Endothelial cell of hepatic sinusoid (primary cell): ENCODE measurements at regions not wholly inside any gene's neighbourhood (a gene's known extent, or its start where the extent isn't known, plus 50 kb on each side); places are given as distances from the start of the nearest gene placed in this dataset.

ENCODE experiments used
- in situ Hi-C: cut with HindIII; loops from 2 replicates; pipeline ENCODE4 v1.10.0; 2017; ENCODE audit warnings: low sequenced_read_pairs

DNA sequence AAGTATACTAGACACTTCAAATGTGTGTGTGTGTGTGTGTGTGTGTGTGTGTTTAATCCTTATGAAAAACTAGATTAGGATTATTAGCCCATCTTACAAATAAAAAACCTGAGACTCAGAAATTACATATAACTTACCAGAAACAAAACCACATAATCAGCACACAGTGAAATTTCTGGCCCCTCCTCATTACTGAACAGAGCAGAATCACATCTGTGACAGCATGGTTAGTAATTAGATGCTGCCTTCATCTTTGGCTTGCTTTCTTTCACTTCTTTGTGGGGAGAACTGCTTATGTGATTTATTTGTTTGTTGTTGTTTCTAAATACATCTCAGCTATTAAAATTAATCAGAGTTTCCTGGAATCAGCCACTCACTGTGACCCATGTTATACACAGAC, 267.1 kb downstream of the TENT5A start:
- in situ Hi-C loops: no loop called here

DNA sequence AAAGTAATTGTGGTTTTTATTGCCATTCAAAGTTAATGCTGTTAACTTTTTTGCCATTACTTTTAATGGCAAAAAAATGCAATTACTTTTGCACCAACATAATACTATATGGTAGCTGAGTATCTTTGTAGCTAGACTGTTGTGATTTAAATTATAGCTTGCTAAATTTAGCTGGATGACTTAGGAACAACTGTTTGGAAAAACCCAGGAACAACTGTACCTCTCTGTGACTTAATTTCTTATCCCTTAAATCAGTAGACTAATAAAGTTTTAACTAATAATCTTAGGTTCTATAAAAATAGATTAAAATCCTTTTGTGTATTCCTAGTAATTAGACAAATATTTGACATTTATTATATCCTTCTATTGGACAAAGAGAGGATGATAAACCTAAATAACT, 268.2 kb downstream of the TENT5A start:
- in situ Hi-C loops: no loop called here

- in situ Hi-C loops: no loop called here
Measured at GRCh38 chr6:81480139-81480538, 272.3 kb downstream of the TENT5A start.

GRCh38 chr6:81476881-81477280, 275.6 kb downstream of the TENT5A start:
- in situ Hi-C loops: no loop called here

GRCh38 chr6:81475646-81476045, 276.8 kb downstream of the TENT5A start:
- in situ Hi-C loops: no loop called here

DNA sequence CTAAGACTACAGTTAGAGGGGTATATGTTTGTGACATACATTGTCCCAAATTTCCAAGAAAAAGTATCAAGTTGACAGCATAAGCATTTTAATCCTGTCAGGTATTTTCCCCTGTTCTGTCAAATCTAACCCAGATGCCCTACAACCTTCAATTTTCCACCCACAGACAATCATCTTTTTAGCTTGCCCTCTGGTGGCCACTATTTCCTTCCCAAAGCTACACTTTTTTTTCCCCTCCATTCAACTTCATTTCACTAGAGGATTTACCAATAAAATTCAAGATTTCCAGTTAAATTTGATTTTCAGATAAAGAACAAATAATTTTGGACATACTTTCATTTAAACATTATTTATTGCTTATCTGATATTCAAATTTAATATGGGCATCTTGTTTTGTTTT, 286.6 kb downstream of the TENT5A start:
- in situ Hi-C loops: no loop called here

DNA sequence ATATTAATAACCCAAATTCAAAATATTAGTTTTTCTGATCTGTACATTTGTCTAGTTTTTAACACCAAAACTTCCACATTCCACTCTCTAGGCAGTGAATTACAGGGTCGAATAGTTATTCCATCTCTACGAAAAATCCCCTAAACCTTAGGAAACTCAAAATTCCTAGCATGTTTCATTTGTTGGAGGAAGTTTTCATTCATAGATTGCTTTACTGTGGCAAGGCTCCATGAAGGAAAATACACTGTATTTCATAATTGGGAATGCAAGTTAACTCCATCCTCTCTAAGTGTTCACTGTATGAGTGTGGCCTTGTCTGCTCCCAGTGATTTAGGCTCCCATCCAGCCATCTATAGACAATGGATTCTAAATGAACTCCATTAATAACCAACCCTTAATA, 296.1 kb downstream of the TENT5A start:
- in situ Hi-C loops: no loop called here

DNA sequence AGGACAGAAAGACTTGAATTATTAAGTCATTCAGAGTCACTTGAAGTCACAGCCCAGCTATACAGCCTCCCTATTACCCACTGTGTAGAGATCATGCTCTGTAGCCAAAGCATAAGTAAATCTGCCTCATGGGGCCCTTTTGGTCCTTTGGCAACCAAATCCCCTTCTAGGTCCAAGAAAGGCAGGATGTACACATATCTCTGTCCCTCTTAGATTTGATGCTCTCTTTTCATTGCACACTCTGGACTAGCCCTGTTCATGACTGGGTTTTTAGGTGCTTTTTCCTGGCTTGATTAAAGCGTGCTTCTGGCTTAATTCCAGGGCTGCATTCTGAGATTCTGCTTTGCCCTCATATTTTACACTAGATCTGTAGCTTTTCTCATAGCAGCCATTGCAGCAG, 296.8 kb downstream of the TENT5A start:
- in situ Hi-C loops: no loop called here

- in situ Hi-C loops: no loop called here
Measured at GRCh38 chr6:81451787-81452186, 300.7 kb downstream of the TENT5A start.

- in situ Hi-C loops: no loop called here
Measured at GRCh38 chr6:81450180-81450579, 302.3 kb downstream of the TENT5A start.

DNA sequence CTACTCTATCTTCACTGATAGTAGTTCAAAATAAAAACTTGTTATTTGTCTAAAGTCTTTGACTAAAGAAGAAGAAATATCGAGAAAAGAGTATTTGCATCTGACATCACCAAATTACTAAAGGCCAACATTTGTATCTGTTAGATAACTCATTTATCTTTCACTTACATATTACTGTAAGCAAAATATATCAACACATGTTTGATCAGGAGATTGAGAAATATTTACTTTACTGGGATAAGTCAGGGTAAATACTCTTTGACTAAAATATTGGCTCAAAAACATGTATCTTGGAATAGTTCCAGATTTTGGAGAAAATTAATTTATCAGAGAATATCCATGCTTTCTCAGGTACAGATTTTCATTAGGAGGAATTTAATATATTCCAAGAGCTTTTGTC, 306.0 kb downstream of the TENT5A start:
- in situ Hi-C loops: no loop called here

DNA sequence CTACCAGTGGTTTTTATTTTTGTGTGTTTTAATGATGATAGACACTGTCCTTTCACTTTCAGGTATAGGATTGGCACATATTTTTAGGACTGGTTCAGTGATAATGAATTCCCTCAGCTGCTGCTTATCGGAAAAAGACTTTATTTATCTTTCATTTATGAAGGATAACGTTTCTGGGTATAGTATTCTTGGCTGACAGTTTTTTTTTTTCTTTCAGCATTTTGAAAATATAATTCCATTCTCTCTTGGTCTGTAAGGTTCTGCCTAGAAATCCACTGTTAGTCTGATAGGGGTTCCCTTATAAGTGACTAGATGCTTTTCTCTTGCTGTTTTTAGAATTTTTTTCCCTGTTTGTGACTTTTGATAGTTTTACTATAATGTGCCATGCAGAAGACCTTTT, 313.1 kb downstream of the TENT5A start:
- in situ Hi-C loops: no loop called here

GRCh38 chr6:81436990-81437389, 315.5 kb downstream of the TENT5A start:
- in situ Hi-C loops: no loop called here

DNA sequence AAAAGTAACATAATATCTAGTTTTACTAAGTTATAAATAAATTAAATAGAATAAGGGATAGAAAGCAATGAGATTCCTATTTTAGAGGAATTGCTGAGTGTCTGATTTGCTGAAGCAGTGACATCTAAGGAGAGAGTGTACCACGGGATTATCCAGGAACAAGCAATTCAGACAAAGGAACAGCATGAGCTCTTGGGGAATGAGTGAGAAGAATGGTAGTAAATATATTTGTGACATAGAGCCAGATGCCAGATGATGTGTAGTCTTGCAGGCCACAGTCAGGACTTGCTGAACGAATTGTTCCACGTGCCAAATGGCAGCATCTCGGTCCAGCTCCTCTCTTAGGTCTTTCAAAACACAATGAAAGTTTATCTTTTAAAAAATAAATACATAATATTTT, 339.2 kb downstream of the TENT5A start:
- in situ Hi-C loops: no loop called here

DNA sequence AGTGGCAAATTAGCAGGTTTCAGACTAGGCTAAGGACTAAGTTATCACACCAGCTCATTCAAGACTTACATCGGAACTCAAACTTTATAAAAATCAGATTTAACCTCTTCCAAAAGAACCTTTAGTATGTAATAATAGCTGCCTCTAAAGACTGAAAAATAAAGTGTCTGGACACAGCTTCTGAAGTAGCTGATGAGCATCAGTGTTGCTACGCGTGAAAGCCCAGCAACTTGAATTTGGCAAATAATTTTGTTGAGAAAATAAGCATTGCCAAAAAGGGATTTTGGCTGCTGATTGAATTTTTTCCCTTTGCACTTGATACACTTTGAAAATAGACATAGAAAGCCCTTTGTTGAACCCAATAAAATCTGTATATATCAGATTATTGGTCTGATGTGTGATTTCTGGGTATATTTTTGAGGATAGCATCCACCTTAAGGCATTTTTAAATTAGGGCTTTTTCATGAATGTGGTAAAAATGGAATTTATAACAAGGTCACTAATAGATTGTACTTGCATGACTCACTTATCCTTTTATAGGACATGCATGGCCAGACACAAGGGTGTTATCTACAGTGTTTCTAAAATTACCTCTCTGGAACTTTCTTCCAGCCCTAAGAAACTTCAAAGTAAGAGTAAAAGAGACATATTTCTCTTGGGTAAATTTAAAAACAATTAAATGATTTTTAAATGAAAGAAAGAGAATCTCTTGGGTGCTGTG, 350.4 kb downstream of the TENT5A start:
- in situ Hi-C loops: no loop called here

- in situ Hi-C loops: no loop called here
Measured at GRCh38 chr6:81396916-81397315, 355.6 kb downstream of the TENT5A start.

DNA sequence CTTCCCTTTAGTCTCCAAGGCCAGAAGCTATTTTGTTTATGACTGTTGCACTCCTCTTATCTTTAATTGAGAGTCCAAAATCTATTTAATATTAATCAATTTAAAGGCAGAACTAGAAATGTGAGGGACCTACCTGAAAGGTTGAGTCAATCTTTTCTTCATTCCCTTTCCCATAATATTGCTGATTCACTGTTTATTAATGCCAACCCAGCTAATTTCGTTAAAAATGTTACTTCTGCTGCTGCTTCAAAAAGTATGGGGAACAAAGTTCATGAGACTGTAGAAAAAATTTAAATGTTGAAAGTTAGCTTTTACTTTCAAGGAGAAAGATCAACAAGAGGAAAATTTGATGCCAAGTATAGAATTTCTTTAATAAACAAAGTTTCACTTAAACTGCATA, 365.3 kb downstream of the TENT5A start:
- in situ Hi-C loops: no loop called here

GRCh38 chr6:81384921-81385320, 367.6 kb downstream of the TENT5A start:
- in situ Hi-C loops: no loop called here

GRCh38 chr6:81383472-81383871, 369.0 kb downstream of the TENT5A start:
- in situ Hi-C loops: no loop called here

GRCh38 chr6:81382852-81383251, 369.6 kb downstream of the TENT5A start:
- in situ Hi-C loops: no loop called here

DNA sequence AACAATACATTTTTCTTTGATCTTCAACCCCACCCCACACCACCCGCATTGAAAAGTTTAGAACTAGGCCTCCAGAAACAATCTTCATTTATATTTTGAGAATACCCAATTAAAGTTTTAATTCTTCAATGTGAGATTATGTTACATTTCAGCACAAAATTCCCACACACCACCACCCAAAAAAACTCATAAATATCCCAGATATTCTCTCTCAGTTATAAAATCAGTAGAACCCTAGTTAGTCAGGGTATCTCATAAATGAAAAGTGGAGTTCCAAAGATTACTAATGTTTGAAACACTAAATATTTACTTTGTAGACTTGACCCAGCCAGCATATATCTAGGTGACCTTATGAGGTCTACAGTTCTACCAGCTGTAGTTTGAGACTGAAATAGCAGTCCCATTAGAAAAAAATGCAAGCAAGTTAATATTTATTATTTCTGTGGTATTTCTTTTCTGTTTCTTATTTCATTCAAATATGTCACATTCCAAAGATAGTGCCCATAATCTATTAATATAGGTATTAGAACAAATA, 371.0 kb downstream of the TENT5A start:
- in situ Hi-C loops: no loop called here

GRCh38 chr6:81380718-81381338, 371.7 kb downstream of the TENT5A start:
- in situ Hi-C loops: no loop called here

GRCh38 chr6:81376745-81377144, 375.7 kb downstream of the TENT5A start:
- in situ Hi-C loops: no loop called here
